OCI-LY7 (cell line): ENCODE measurements at regions not wholly inside any gene's neighbourhood (a gene's known extent, or its start where the extent isn't known, plus 50 kb on each side); places are given as distances from the start of the nearest gene placed in this dataset.

Experiments
- BruUV-seq: library from RNA; stranded (reverse); fragments of 400-500 nt; replicated peaks from 2 replicates; lab custom pipeline; 2021; lab: Mats Ljungman, UMichigan
- CTCF ChIA-PET: fragments of 300-600 bp; sonication (Branson Sonifier 250); formaldehyde crosslinking; loops from one replicate; lab custom pipeline; 2022; ENCODE audit warnings: antibody characterized with exemption; ENCODE audit not compliant: unreplicated experiment; lab: Charles Lee
- POLR2A ChIA-PET: fragments of 300-600 bp; sonication (Branson Sonifier 250); formaldehyde crosslinking; loops from one replicate; lab custom pipeline; 2022; ENCODE audit warnings: antibody characterized with exemption; lab: Charles Lee
- DNase-seq: peaks from one replicate; pipeline ENCODE4 v3.0.0-alpha.2; 2015; ENCODE audit warnings: low spot score
- H2AFZ ChIP-seq: fragments of 200-600 bp; sonication (generic), shearing (Covaris generic); 2 replicates; pipeline ENCODE4 v1.6.1; 2014; ENCODE audit warnings: mild to moderate bottlenecking, antibody characterized with exemption, low read length, moderate library complexity
- H3K27ac ChIP-seq: fragments of 200-600 bp; sonication (generic); 2 replicates; pipeline ENCODE4 v1.5.1; 2014; ENCODE audit warnings: mixed run types, low read depth, mild to moderate bottlenecking, moderate library complexity, low read length, inconsistent platforms; ENCODE audit not compliant: poor library complexity, severe bottlenecking
- H3K36me3 ChIP-seq: fragments of 200-600 bp; sonication (generic); 2 replicates; pipeline ENCODE4 v1.6.1; 2014; ENCODE audit warnings: mild to moderate bottlenecking, antibody characterized with exemption, low read length, moderate library complexity, mixed read lengths; ENCODE audit not compliant: insufficient read depth
- H3K4me1 ChIP-seq: fragments of 200-600 bp; sonication (generic); 2 replicates; pipeline ENCODE4 v1.5.1; 2014; ENCODE audit warnings: mild to moderate bottlenecking, low read length; ENCODE audit not compliant: insufficient read depth, poor library complexity, severe bottlenecking
- H3K4me2 ChIP-seq: fragments of 200-600 bp; sonication (generic); 2 replicates; pipeline ENCODE4 v1.6.1; 2014; ENCODE audit warnings: mild to moderate bottlenecking, low read length
- H3K4me3 ChIP-seq: fragments of 200-600 bp; sonication (generic); 2 replicates; pipeline ENCODE4 v1.5.1; 2014; ENCODE audit warnings: mild to moderate bottlenecking, low read depth, low read length; ENCODE audit not compliant: poor library complexity, severe bottlenecking
- H3K79me2 ChIP-seq: fragments of 200-600 bp; sonication (generic); 2 replicates; pipeline ENCODE4 v1.6.1; 2016; ENCODE audit warnings: low read depth, mild to moderate bottlenecking, low read length, moderate library complexity, mixed read lengths; ENCODE audit not compliant: insufficient read depth
- H3K9me2 ChIP-seq: fragments of 200-600 bp; sonication (generic); 2 replicates; pipeline ENCODE4 v1.6.1; 2016; ENCODE audit warnings: mild to moderate bottlenecking, low read length, mixed read lengths; ENCODE audit not compliant: insufficient read depth
- H3K9me3 ChIP-seq: fragments of 200-600 bp; sonication (generic); 2 replicates; pipeline ENCODE4 v1.6.1; 2014; ENCODE audit warnings: mild to moderate bottlenecking, mixed run types, low read length, mixed read lengths
- H4K20me1 ChIP-seq: fragments of 200-600 bp; sonication (generic); 2 replicates; pipeline ENCODE4 v1.6.1; 2014; ENCODE audit warnings: mild to moderate bottlenecking, antibody characterized with exemption, low read length, moderate library complexity, mixed read lengths; ENCODE audit not compliant: insufficient read depth
- CTCF ChIP-seq: fragments of 200-600 bp; sonication (generic); conservative IDR thresholded peaks from 2 replicates; pipeline ENCODE4 v1.5.1; 2014; ENCODE audit warnings: mild to moderate bottlenecking, antibody characterized with exemption, low read length, moderate library complexity, mixed read lengths
- EZH2phosphoT487 ChIP-seq: fragments of 200-600 bp; sonication (generic); IDR thresholded peaks from 2 replicates; pipeline ENCODE4 v1.6.1; 2018; ENCODE audit warnings: low read depth, borderline replicate concordance, mild to moderate bottlenecking, mixed run types, antibody characterized with exemption, low read length, moderate library complexity, mixed read lengths
- intact Hi-C: fragments of 100-400 bp; cut with micrococcal nuclease; formaldehyde crosslinking; loops from one replicate; pipeline ENCODE4 v1.10.0; 2022; ENCODE audit not compliant: unreplicated experiment

- no peak overlapping the region for H3K4me3 ChIP-seq
- ChIA-PET POLR2A (interaction anchor here (0.8 to 1.1 kb wide), 2 partner anchors 198 to 479 kb away, joined by 3 read pairs; no protein-coding TSS in a partner anchor), CTCF (no interaction called here)
- intact Hi-C loops = no loop called here
- no peaks in the 10 kb centered on the region for H3K9me3 ChIP-seq
- DNase-seq = peak; percentile 28
- TF ChIP-seq EZH2phosphoT487 (no peak), CTCF (peak; percentile 68)
- no peaks in the 10 kb centered on the region for H3K4me1 ChIP-seq
- no peaks in the 10 kb centered on the region for H4K20me1 ChIP-seq
- no peaks in the 10 kb centered on the region for H3K9me2 ChIP-seq
- no TSS peak for BruUV-seq
- H2AFZ ChIP-seq = no peak overlapping the region
- no peak overlapping the region for H3K4me2 ChIP-seq
- no peaks in the 10 kb centered on the region for H3K79me2 ChIP-seq
- no peaks in the 10 kb centered on the region for H3K36me3 ChIP-seq
- no peak overlapping the region for H3K27ac ChIP-seq
Measured at GRCh38 chr9:107158321-107158720, 124.8 kb upstream of the RAD23B start.

GRCh38 chr9:107161338-107161737 is 121.7 kb upstream of the RAD23B start:
- H3K4me1 ChIP-seq = no peaks in the 10 kb centered on the region
- POLR2A ChIA-PET = no interaction called here
- intact Hi-C loops = no loop called here
- BruUV-seq = no TSS peak
- TF ChIP-seq CTCF (no peak), EZH2phosphoT487 (no peak)
- no peak overlapping the region for H2AFZ ChIP-seq
- H3K27ac ChIP-seq = no peak overlapping the region
- no peak overlapping the region for H3K4me2 ChIP-seq
- no peak overlapping the region for H3K4me3 ChIP-seq
- no peaks in the 10 kb centered on the region for H3K9me3 ChIP-seq
- H4K20me1 ChIP-seq = no peaks in the 10 kb centered on the region
- no peak for DNase-seq
- H3K9me2 ChIP-seq = no peaks in the 10 kb centered on the region
- H3K36me3 ChIP-seq = no peaks in the 10 kb centered on the region
- no peaks in the 10 kb centered on the region for H3K79me2 ChIP-seq
- CTCF ChIA-PET = no interaction called here

- H3K79me2 ChIP-seq = no peaks in the 10 kb centered on the region
- no peaks in the 10 kb centered on the region for H3K4me1 ChIP-seq
- H3K4me2 ChIP-seq = no peak overlapping the region
- TF ChIP-seq EZH2phosphoT487 (no peak), CTCF (no peak)
- no peaks in the 10 kb centered on the region for H3K36me3 ChIP-seq
- POLR2A ChIA-PET = no interaction called here
- no TSS peak for BruUV-seq
- H3K27ac ChIP-seq = no peak overlapping the region
- intact Hi-C loops = no loop called here
- no peaks in the 10 kb centered on the region for H3K9me2 ChIP-seq
- no peaks in the 10 kb centered on the region for H3K9me3 ChIP-seq
- no peak overlapping the region for H3K4me3 ChIP-seq
- H4K20me1 ChIP-seq = no peaks in the 10 kb centered on the region
- no peak overlapping the region for H2AFZ ChIP-seq
- CTCF ChIA-PET = no interaction called here
- no peak for DNase-seq
Measured at GRCh38 chr9:107163370-107163769, 119.7 kb upstream of the RAD23B start.
